Stimulated activated CD4-positive, alpha-beta T cell treated with anti-CD3 and anti-CD28 coated beads, TNF-alpha, amount 100 ng/mL, for 48 hours (primary cell): ENCODE measurements at regions not wholly inside any gene's neighbourhood (a gene's known extent, or its start where the extent isn't known, plus 50 kb on each side); places are given as distances from the start of the nearest gene placed in this dataset.
"Not testable (repeated sequence)": the region's sequence is repeated elsewhere in the genome, so short reads cannot be mapped to it uniquely, and the experiment has no call there.

Experiments
- DNase-seq, 3 donors: peaks; one replicate each; pipeline ENCODE4 v3.0.0-alpha.2; 2020; ENCODE audit warnings: low read depth in 3 of 3

- not testable (repeated sequence) for DNase-seq
These were observed 59.1 kb upstream of the NBPF26 start for GRCh38 chr1:120664376-120665249.

- DNase-seq = not testable (repeated sequence)
These were observed 58.5 kb upstream of the NBPF26 start for GRCh38 chr1:120665250-120665577.

GRCh38 chr1:120668187-120668586, 55.6 kb upstream of the NBPF26 start:
- not testable (repeated sequence) for DNase-seq
